ENCODE measurements at regions not wholly inside any gene's neighbourhood (a gene's known extent, or its start where the extent isn't known, plus 50 kb on each side); places are given as distances from the start of the nearest gene placed in this dataset.

DNA sequence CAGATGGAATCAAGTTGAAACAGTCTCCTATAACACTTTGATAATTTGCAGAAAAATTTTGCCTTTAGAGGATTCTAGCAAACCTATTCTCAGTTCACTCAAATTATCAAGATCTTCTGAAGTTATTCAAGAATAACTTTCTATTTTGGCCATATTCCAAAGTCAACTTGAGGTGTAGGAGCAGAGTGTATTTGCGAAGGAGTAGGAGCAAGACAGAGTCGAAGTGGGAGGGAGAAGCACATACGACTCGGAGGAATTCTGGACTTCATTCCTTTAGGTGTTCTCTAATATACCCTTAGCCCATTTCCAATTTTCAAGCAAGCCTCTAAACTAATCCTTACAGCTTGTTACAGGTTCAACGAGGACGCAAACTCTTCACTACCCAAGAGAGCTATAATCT lies 252.9 kb downstream of the GPM6A start:
- H3K9me2 ChIP-seq (ENCODE audit: insufficient read depth), result no peaks in the 10 kb centered on the region
- H3K4me1 ChIP-seq (ENCODE audit: control insufficient read depth in 1 of 2, insufficient read depth in 2 of 2, low read length in 2 of 2), result no peaks in the 10 kb centered on the region
- H4K20me1 ChIP-seq (ENCODE audit: insufficient read depth), result no peaks in the 10 kb centered on the region
- no peaks in the 10 kb centered on the region for H3K36me3 ChIP-seq (ENCODE audit: control insufficient read depth in 1 of 2, insufficient read depth in 2 of 2, low read length in 2 of 2)
- TF ChIP-seq POLR2A (IDR thresholded peaks at IDR 0.05; ENCODE audit: borderline replicate concordance, extremely low read depth, insufficient read depth, insufficient read length) (no peak), RAD21 (IDR thresholded peaks at IDR 0.05; ENCODE audit: low read depth) (no peak), POLR2AphosphoS5 (IDR thresholded peaks at IDR 0.05; ENCODE audit: low read depth, low read length) (no peak), SIN3A (IDR thresholded peaks at IDR 0.05; ENCODE audit: low read depth) (no peak), YY1 (IDR thresholded peaks at IDR 0.05; ENCODE audit: extremely low read depth, insufficient replicate concordance, low read depth, low read length) (no peak), EGR1 (IDR thresholded peaks at IDR 0.05; ENCODE audit: low read depth) (no peak), FOSL1 (IDR thresholded peaks at IDR 0.05; ENCODE audit: low read depth) (no peak), CEBPB (IDR thresholded peaks at IDR 0.05; ENCODE audit: low read depth) (no peak), JUND (IDR thresholded peaks at IDR 0.05) (no peak), CBX3 (IDR thresholded peaks at IDR 0.05; ENCODE audit: low read depth) (no peak)
- TF ChIP-seq, protein P1, sequence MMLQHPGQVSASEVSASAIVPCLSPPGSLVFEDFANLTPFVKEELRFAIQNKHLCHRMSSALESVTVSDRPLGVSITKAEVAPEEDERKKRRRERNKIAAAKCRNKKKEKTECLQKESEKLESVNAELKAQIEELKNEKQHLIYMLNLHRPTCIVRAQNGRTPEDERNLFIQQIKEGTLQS (IDR thresholded peaks at IDR 0.05), result no peak
- TF ChIP-seq, protein P2, sequence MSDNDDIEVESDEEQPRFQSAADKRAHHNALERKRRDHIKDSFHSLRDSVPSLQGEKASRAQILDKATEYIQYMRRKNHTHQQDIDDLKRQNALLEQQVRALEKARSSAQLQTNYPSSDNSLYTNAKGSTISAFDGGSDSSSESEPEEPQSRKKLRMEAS (IDR thresholded peaks at IDR 0.05), result no peak
- TF ChIP-seq, protein P3, sequence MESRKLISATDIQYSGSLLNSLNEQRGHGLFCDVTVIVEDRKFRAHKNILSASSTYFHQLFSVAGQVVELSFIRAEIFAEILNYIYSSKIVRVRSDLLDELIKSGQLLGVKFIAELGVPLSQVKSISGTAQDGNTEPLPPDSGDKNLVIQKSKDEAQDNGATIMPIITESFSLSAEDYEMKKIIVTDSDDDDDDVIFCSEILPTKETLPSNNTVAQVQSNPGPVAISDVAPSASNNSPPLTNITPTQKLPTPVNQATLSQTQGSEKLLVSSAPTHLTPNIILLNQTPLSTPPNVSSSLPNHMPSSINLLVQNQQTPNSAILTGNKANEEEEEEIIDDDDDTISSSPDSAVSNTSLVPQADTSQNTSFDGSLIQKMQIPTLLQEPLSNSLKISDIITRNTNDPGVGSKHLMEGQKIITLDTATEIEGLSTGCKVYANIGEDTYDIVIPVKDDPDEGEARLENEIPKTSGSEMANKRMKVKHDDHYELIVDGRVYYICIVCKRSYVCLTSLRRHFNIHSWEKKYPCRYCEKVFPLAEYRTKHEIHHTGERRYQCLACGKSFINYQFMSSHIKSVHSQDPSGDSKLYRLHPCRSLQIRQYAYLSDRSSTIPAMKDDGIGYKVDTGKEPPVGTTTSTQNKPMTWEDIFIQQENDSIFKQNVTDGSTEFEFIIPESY (IDR thresholded peaks at IDR 0.05; ENCODE audit: extremely low read depth, insufficient replicate concordance, low read length), result no peak
- H3K27ac ChIP-seq (ENCODE audit: low read depth, low read length), result no peak overlapping the region
- no peak overlapping the region for H3K4me2 ChIP-seq (ENCODE audit: low read length)
- H3K27me3 ChIP-seq (ENCODE audit: insufficient read depth, low read length), result no peaks in the 10 kb centered on the region
- intact Hi-C loops (cut with micrococcal nuclease), result no loop called here
- CTCF ChIA-PET, result no interaction called here
- no peak for DNase-seq (ENCODE audit: low read depth, low spot score)
- no peak for ATAC-seq
- POLR2A ChIA-PET, result no interaction called here
- BruUV-seq (replicated peaks), result no TSS peak
- no peak overlapping the region for H2AFZ ChIP-seq (ENCODE audit: low read depth, low read length, poor library complexity, severe bottlenecking)
- H3K79me2 ChIP-seq (ENCODE audit: insufficient read depth, low read length), result no peaks in the 10 kb centered on the region
- no peaks in the 10 kb centered on the region for H3K9me3 ChIP-seq (ENCODE audit: control insufficient read depth in 1 of 2, insufficient read depth in 1 of 2, low read depth in 1 of 2, low read length in 2 of 2)
- H3K9ac ChIP-seq (ENCODE audit: low read length), result no peak overlapping the region
- H3K4me3 ChIP-seq (replicated peaks in 1 of 2; ENCODE audit: low read depth in 1 of 2, low read length in 2 of 2), result no peak overlapping the region
- RAD21 ChIA-PET (ENCODE audit: low non-redundant PET in 1 of 2, low total read pairs in 2 of 2, uncharacterized antibody in 2 of 2, unreplicated experiment in 2 of 2), result no interaction called here
